ENCODE measurements at regions not wholly inside any gene's neighbourhood (a gene's known extent, or its start where the extent isn't known, plus 50 kb on each side); places are given as distances from the start of the nearest gene placed in this dataset.

DNA sequence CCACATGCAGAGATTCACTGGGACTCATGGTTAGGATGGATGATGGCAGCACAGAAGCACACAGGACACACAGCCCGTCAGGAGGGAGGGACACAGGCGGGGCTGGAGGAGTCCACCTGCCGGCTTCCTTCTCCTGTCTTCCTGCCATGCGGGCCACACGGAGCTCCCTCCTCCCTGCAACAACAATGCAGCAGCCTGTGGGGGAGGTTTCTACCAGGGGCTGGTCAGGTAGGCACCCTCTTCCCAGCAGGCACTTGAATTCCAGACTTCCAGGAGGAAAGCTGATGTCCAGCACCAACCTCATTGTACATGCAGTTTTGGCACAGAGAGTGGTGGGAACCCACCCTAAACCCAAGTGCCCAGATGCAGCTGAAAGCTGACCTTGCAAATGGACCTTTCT is 341.2 kb downstream of the GLRX3 start:
- no peak for TF ChIP-seq EZH2 (IDR thresholded peaks at IDR 0.05; ENCODE audit: insufficient read depth, poor library complexity, severe bottlenecking)
- TF ChIP-seq EZH2phosphoT487 (IDR thresholded peaks at IDR 0.05; ENCODE audit: insufficient read depth, low read depth): no peak

Data from GM23248 (cell line).